ENCODE measurements at regions not wholly inside any gene's neighbourhood (a gene's known extent, or its start where the extent isn't known, plus 50 kb on each side); places are given as distances from the start of the nearest gene placed in this dataset.

DNA sequence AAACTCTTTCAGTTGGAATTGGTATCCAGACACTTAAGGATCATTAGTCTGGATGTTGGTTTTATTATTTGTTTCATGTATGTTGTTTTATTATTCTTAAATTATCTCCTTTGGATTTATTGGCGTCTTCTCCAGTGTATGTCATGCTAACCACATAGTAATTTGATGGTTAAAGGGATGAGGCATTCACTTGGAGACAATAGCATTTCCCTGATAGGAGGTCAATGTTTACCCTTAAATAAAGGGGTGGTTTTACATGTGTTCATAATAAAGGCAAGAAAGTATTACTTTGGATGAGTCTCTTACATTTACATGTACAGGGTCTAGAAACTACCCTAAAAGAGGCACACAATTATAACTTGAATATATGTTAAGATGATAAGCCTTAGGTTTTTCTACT lies 51.2 kb upstream of the RNF144B start:
- Histone ChIP-seq H3K9me3 (ENCODE audit: low read length) (no peaks in the 10 kb centered on the region), H3K36me3 (ENCODE audit: insufficient read depth, low read length) (no peaks in the 10 kb centered on the region), H3K4me1 (ENCODE audit: insufficient read depth, low read length, severe bottlenecking) (peaks cover 29% of the 10 kb centered on the region), H3K79me2 (ENCODE audit: insufficient read depth, low read length) (no peaks in the 10 kb centered on the region), H3K27me3 (ENCODE audit: insufficient read depth, low read length) (no peaks in the 10 kb centered on the region), H3K9ac (ENCODE audit: low read length) (no peak overlapping the region), H4K20me1 (ENCODE audit: insufficient read depth, low read length) (no peaks in the 10 kb centered on the region), H3F3A (ENCODE audit: insufficient read depth, low read length) (no peaks in the 10 kb centered on the region), H3K4me2 (ENCODE audit: low read length) (no peak overlapping the region), H3K27ac (ENCODE audit: low read depth, low read length, poor library complexity, severe bottlenecking) (peak overlapping the region; percentile 56), H3K4me3 (ENCODE audit: low read depth, low read length, poor library complexity, severe bottlenecking) (no peak overlapping the region), H2AFZ (ENCODE audit: low read length) (no peak overlapping the region), H3K9me2 (ENCODE audit: low read depth, low read length) (no peaks in the 10 kb centered on the region)
- TF ChIP-seq, protein P1, sequence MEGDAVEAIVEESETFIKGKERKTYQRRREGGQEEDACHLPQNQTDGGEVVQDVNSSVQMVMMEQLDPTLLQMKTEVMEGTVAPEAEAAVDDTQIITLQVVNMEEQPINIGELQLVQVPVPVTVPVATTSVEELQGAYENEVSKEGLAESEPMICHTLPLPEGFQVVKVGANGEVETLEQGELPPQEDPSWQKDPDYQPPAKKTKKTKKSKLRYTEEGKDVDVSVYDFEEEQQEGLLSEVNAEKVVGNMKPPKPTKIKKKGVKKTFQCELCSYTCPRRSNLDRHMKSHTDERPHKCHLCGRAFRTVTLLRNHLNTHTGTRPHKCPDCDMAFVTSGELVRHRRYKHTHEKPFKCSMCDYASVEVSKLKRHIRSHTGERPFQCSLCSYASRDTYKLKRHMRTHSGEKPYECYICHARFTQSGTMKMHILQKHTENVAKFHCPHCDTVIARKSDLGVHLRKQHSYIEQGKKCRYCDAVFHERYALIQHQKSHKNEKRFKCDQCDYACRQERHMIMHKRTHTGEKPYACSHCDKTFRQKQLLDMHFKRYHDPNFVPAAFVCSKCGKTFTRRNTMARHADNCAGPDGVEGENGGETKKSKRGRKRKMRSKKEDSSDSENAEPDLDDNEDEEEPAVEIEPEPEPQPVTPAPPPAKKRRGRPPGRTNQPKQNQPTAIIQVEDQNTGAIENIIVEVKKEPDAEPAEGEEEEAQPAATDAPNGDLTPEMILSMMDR (IDR thresholded peaks at IDR 0.05; ENCODE audit: low read length), result no peak
- no peak for TF ChIP-seq EZH2 (IDR thresholded peaks at IDR 0.05; ENCODE audit: borderline replicate concordance, low read length)

DNA sequence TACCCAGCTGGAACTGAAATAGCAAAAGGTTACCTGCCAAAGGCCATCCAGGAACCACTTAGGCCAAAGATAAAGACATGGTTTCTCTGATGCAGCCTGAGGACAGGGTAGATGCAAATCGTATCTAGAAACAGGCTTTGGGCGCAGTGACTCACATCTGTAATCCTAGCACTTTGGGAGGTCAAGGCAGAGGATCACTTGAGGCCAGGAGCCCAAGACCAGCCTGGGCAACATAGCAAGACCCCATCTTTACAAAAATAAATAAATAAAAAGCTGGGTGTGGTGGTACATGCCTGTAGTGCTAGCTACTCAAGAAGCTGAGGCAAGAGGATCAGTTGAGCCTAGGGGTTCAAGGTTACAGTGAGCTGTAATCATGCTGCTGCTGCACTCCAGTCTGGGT lies 52.9 kb upstream of the RNF144B start:
- H3K4me2 ChIP-seq (ENCODE audit: low read length), result no peak overlapping the region
- H3K79me2 ChIP-seq (ENCODE audit: insufficient read depth, low read length), result no peaks in the 10 kb centered on the region
- no peak overlapping the region for H3K9ac ChIP-seq (ENCODE audit: low read length)
- no peaks in the 10 kb centered on the region for H4K20me1 ChIP-seq (ENCODE audit: insufficient read depth, low read length)
- H2AFZ ChIP-seq (ENCODE audit: low read length), result no peak overlapping the region
- H3K9me3 ChIP-seq (ENCODE audit: low read length), result no peaks in the 10 kb centered on the region
- H3K36me3 ChIP-seq (ENCODE audit: insufficient read depth, low read length), result no peaks in the 10 kb centered on the region
- H3K4me3 ChIP-seq (ENCODE audit: low read depth, low read length, poor library complexity, severe bottlenecking), result no peak overlapping the region
- no peak overlapping the region for H3K27ac ChIP-seq (ENCODE audit: low read depth, low read length, poor library complexity, severe bottlenecking)
- no peaks in the 10 kb centered on the region for H3K27me3 ChIP-seq (ENCODE audit: insufficient read depth, low read length)
- peaks cover 44% of the 10 kb centered on the region for H3K4me1 ChIP-seq (ENCODE audit: insufficient read depth, low read length, severe bottlenecking)
- peaks cover 5% of the 10 kb centered on the region for H3F3A ChIP-seq (ENCODE audit: insufficient read depth, low read length)
- no peaks in the 10 kb centered on the region for H3K9me2 ChIP-seq (ENCODE audit: low read depth, low read length)
- no peak for TF ChIP-seq EZH2 (IDR thresholded peaks at IDR 0.05; ENCODE audit: borderline replicate concordance, low read length)
- TF ChIP-seq, protein P1 (IDR thresholded peaks at IDR 0.05; ENCODE audit: low read length), result no peak

DNA sequence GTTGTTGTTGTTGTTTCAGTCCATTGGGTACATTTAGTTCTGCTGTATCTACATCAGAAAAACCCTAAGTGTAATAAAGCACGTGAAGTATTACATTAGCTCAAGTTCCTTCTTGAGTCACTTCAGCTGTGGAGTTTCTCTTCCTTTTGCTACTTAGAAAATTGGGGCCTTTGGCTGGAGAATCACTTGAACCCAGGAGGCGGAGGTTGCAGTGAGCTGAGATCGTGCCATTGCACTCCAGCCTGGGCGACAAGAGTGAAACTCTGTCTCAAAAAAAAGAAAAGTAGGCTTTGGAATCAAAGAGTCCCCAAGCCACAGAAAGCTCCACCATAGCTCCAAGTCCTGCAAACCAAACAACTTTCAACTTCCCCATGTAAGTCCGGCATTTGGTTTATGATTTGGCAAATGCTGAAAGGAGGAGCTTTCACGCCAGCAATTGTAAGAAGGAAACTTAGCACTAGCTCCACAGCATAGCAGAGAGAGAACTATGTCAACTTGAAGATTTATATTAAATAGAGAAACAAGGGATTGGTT lies 56.5 kb upstream of the RNF144B start:
- TF ChIP-seq, protein P1 (IDR thresholded peaks at IDR 0.05; ENCODE audit: low read length), result no peak
- no peak for TF ChIP-seq EZH2 (IDR thresholded peaks at IDR 0.05; ENCODE audit: borderline replicate concordance, low read length)
- H3K36me3 ChIP-seq (ENCODE audit: insufficient read depth, low read length), result no peaks in the 10 kb centered on the region
- H3K4me2 ChIP-seq (ENCODE audit: low read length), result peak overlapping the region; percentile 57
- H3K4me3 ChIP-seq (ENCODE audit: low read depth, low read length, poor library complexity, severe bottlenecking), result peak overlapping the region; percentile 29
- peaks cover 54% of the 10 kb centered on the region for H3K4me1 ChIP-seq (ENCODE audit: insufficient read depth, low read length, severe bottlenecking)
- no peaks in the 10 kb centered on the region for H3K9me3 ChIP-seq (ENCODE audit: low read length)
- H3K9me2 ChIP-seq (ENCODE audit: low read depth, low read length), result no peaks in the 10 kb centered on the region
- peaks cover 5% of the 10 kb centered on the region for H3F3A ChIP-seq (ENCODE audit: insufficient read depth, low read length)
- no peaks in the 10 kb centered on the region for H3K27me3 ChIP-seq (ENCODE audit: insufficient read depth, low read length)
- H3K79me2 ChIP-seq (ENCODE audit: insufficient read depth, low read length), result no peaks in the 10 kb centered on the region
- peak overlapping the region; percentile 62 for H3K9ac ChIP-seq (ENCODE audit: low read length)
- H3K27ac ChIP-seq (ENCODE audit: low read depth, low read length, poor library complexity, severe bottlenecking), result peak overlapping the region; percentile 96
- no peaks in the 10 kb centered on the region for H4K20me1 ChIP-seq (ENCODE audit: insufficient read depth, low read length)
- peak overlapping the region; percentile 52; the same call in 1 of the 2 replicates for H2AFZ ChIP-seq (ENCODE audit: low read length)

All from OCI-LY1 (cell line).